ENCODE measurements at regions not wholly inside any gene's neighbourhood (a gene's known extent, or its start where the extent isn't known, plus 50 kb on each side); places are given as distances from the start of the nearest gene placed in this dataset.
A peak's percentile ranks its signal among the peaks of the same experiment; 100 is the strongest.
"Not testable (repeated sequence)": the region's sequence is repeated elsewhere in the genome, so short reads cannot be mapped to it uniquely, and the experiment has no call there.

GRCh38 chr12:94017247-94017646 is 131.1 kb upstream of the PLXNC1 start:
- not testable (repeated sequence) for H4K20me1 ChIP-seq (ENCODE audit: insufficient read depth, low read length); DNase-seq; H3K36me3 ChIP-seq (ENCODE audit: insufficient read depth, low read length); H2AFZ ChIP-seq (ENCODE audit: low read depth, low read length); H3K79me2 ChIP-seq (ENCODE audit: insufficient read depth, low read length); H3K27me3 ChIP-seq (ENCODE audit: insufficient read depth, low read length, poor library complexity); H3K9ac ChIP-seq (ENCODE audit: low read depth, low read length); ATAC-seq (ENCODE audit: insufficient read depth, low read depth); H3K4me2 ChIP-seq (ENCODE audit: insufficient read depth, low read length); H3K27ac ChIP-seq (ENCODE audit: low read length)
- peak overlapping the region in 1 of 2 experiments; percentile 29; a peak in 1 of 4 replicates for H3K4me3 ChIP-seq (ENCODE audit: low read depth in 1 of 2, low read length in 2 of 2)
- H3K4me1 ChIP-seq (ENCODE audit: insufficient read depth, low read length): peaks cover 20% of the 10 kb centered on the region
- H3K9me3 ChIP-seq (ENCODE audit: insufficient read depth, low read length, severe bottlenecking): peaks cover 37% of the 10 kb centered on the region

- Histone ChIP-seq H3K27me3 (ENCODE audit: insufficient read depth, low read length, poor library complexity) (no peaks in the 10 kb centered on the region), H3K4me2 (ENCODE audit: insufficient read depth, low read length) (no peak overlapping the region), H3K9me3 (ENCODE audit: insufficient read depth, low read length, severe bottlenecking) (peaks cover 49% of the 10 kb centered on the region), H3K36me3 (ENCODE audit: insufficient read depth, low read length) (peaks cover 3% of the 10 kb centered on the region; the same call in 1 of the 2 replicates), H3K9ac (ENCODE audit: low read depth, low read length) (no peak overlapping the region), H4K20me1 (ENCODE audit: insufficient read depth, low read length) (no peaks in the 10 kb centered on the region), H3K4me1 (ENCODE audit: insufficient read depth, low read length) (no peaks in the 10 kb centered on the region), H3K79me2 (ENCODE audit: insufficient read depth, low read length) (no peaks in the 10 kb centered on the region), H2AFZ (ENCODE audit: low read depth, low read length) (no peak overlapping the region), H3K27ac (ENCODE audit: low read length) (no peak overlapping the region), H3K4me3 (ENCODE audit: low read depth in 1 of 2, low read length in 2 of 2) (no peak overlapping the region)
- TF ChIP-seq CTCF (IDR thresholded peaks at IDR 0.05; ENCODE audit: borderline replicate concordance, extremely low read depth, low read length, poor library complexity, severe bottlenecking) (no peak), EZH2 (IDR thresholded peaks at IDR 0.05; ENCODE audit: borderline replicate concordance, low read depth, low read length, severe bottlenecking) (no peak)
- ATAC-seq (ENCODE audit: insufficient read depth, low read depth) (no peak), DNase-seq (no peak)
These were observed 128.0 kb upstream of the PLXNC1 start for GRCh38 chr12:94020335-94020734.

- Histone ChIP-seq H3K79me2 (ENCODE audit: insufficient read depth, low read length) (no peaks in the 10 kb centered on the region), H3K4me1 (ENCODE audit: insufficient read depth, low read length) (no peaks in the 10 kb centered on the region), H3K27ac (ENCODE audit: low read length) (no peak overlapping the region), H3K9ac (ENCODE audit: low read depth, low read length) (no peak overlapping the region), H3K4me3 (ENCODE audit: low read depth in 1 of 2, low read length in 2 of 2) (no peak overlapping the region), H3K9me3 (ENCODE audit: insufficient read depth, low read length, severe bottlenecking) (peaks cover 19% of the 10 kb centered on the region), H3K36me3 (ENCODE audit: insufficient read depth, low read length) (no peaks in the 10 kb centered on the region), H4K20me1 (ENCODE audit: insufficient read depth, low read length) (no peaks in the 10 kb centered on the region), H3K4me2 (ENCODE audit: insufficient read depth, low read length) (no peak overlapping the region), H2AFZ (ENCODE audit: low read depth, low read length) (no peak overlapping the region), H3K27me3 (ENCODE audit: insufficient read depth, low read length, poor library complexity) (no peaks in the 10 kb centered on the region)
- ATAC-seq (ENCODE audit: insufficient read depth, low read depth) (no peak), DNase-seq (no peak)
- no peak for TF ChIP-seq EZH2 (IDR thresholded peaks at IDR 0.05; ENCODE audit: borderline replicate concordance, low read depth, low read length, severe bottlenecking)
- no peak for TF ChIP-seq CTCF (IDR thresholded peaks at IDR 0.05; ENCODE audit: borderline replicate concordance, extremely low read depth, low read length, poor library complexity, severe bottlenecking)
These were observed 124.5 kb upstream of the PLXNC1 start for GRCh38 chr12:94023879-94024278.

- H3K9me3 ChIP-seq (ENCODE audit: insufficient read depth, low read length, severe bottlenecking): peaks cover 12% of the 10 kb centered on the region
- H2AFZ ChIP-seq (ENCODE audit: low read depth, low read length): no peak overlapping the region
- H3K4me2 ChIP-seq (ENCODE audit: insufficient read depth, low read length): no peak overlapping the region
- ATAC-seq (ENCODE audit: insufficient read depth, low read depth) (no peak), DNase-seq (no peak)
- H3K36me3 ChIP-seq (ENCODE audit: insufficient read depth, low read length): no peaks in the 10 kb centered on the region
- H3K4me3 ChIP-seq (ENCODE audit: low read depth in 1 of 2, low read length in 2 of 2): no peak overlapping the region
- peaks cover 5% of the 10 kb centered on the region for H3K4me1 ChIP-seq (ENCODE audit: insufficient read depth, low read length)
- no peak overlapping the region for H3K27ac ChIP-seq (ENCODE audit: low read length)
- no peaks in the 10 kb centered on the region for H3K79me2 ChIP-seq (ENCODE audit: insufficient read depth, low read length)
- H3K9ac ChIP-seq (ENCODE audit: low read depth, low read length): no peak overlapping the region
- H4K20me1 ChIP-seq (ENCODE audit: insufficient read depth, low read length): no peaks in the 10 kb centered on the region
- TF ChIP-seq CTCF (IDR thresholded peaks at IDR 0.05; ENCODE audit: borderline replicate concordance, extremely low read depth, low read length, poor library complexity, severe bottlenecking) (no peak), EZH2 (IDR thresholded peaks at IDR 0.05; ENCODE audit: borderline replicate concordance, low read depth, low read length, severe bottlenecking) (no peak)
- H3K27me3 ChIP-seq (ENCODE audit: insufficient read depth, low read length, poor library complexity): no peaks in the 10 kb centered on the region
These were observed 123.3 kb upstream of the PLXNC1 start for GRCh38 chr12:94025068-94025467.

All from DND-41 (cell line).